Uterus (tissue), 3 donors: ENCODE measurements at regions not wholly inside any gene's neighbourhood (a gene's known extent, or its start where the extent isn't known, plus 50 kb on each side); places are given as distances from the start of the nearest gene placed in this dataset.
A peak's percentile ranks its signal among the peaks of the same experiment; 100 is the strongest.

Experiments
- DNase-seq, 2 donors: peaks; one replicate each; pipeline ENCODE4 v3.0.0-alpha.2; 2019 to 2020
- H3K27ac ChIP-seq, 2 donors: fragments of 200-600 bp; sonication (generic); 1 replicate in 1 of 2; 2 replicates in 1 of 2; pipeline ENCODE4 v1.5.1; 2016 to 2018
- H3K27me3 ChIP-seq, 2 donors: fragments of 200-600 bp; sonication (generic); one replicate each; pipeline ENCODE4 v1.5.1; 2018 to 2019; ENCODE audit warnings: control low read depth in 1 of 2
- H3K36me3 ChIP-seq, 2 donors: fragments of 200-600 bp; sonication (generic); one replicate each; pipeline ENCODE4 v1.5.1; 2019; ENCODE audit warnings: control low read depth in 1 of 2
- H3K4me1 ChIP-seq, 2 donors: fragments of 200-600 bp; sonication (generic); one replicate each; pipeline ENCODE4 v1.5.1; 2018 to 2019; ENCODE audit warnings: control low read depth in 1 of 2
- H3K4me3 ChIP-seq, 2 donors: fragments of 200-600 bp; sonication (generic); 1 replicate in 1 of 2; 2 replicates in 1 of 2; pipeline ENCODE4 v1.5.1; 2018 to 2019; ENCODE audit warnings: mild to moderate bottlenecking in 1 of 2
- H3K9me3 ChIP-seq, 2 donors: fragments of 200-600 bp; sonication (generic); one replicate each; pipeline ENCODE4 v1.5.1; 2019; ENCODE audit warnings: control low read depth in 1 of 2
- CTCF ChIP-seq, 4 experiments: fragments of 200-600 bp in 2 of 4; fragments of 450-650 bp in 2 of 4; sonication (generic) in 2 of 4; IDR thresholded peaks; one replicate each; pipeline ENCODE4 v1.5.1; 2016 to 2019; ENCODE audit warnings: antibody characterized with exemption in 4 of 4, mild to moderate bottlenecking in 2 of 4, moderate library complexity in 1 of 4
- POLR2A ChIP-seq, 2 donors: fragments of 450-650 bp; IDR thresholded peaks; one replicate each; pipeline ENCODE4 v1.6.1; 2016; ENCODE audit warnings: antibody characterized with exemption in 2 of 2, mild to moderate bottlenecking in 1 of 2, moderate library complexity in 1 of 2
- intact Hi-C: fragments of 100-400 bp; cut with DNase I; formaldehyde crosslinking; loops from one replicate; pipeline ENCODE4 v1.15.1; 2023; ENCODE audit warnings: low total_unique reads
- donor health status: DM: yes; HTN: yes; CAD: no.

- intact Hi-C loops, result no loop called here
- Histone ChIP-seq H3K4me3 (no peak overlapping the region), H3K27ac (no peak overlapping the region), H3K9me3 (no peaks in the 10 kb centered on the region), H3K36me3 (no peaks in the 10 kb centered on the region), H3K4me1 (no peaks in the 10 kb centered on the region), H3K27me3 (no peaks in the 10 kb centered on the region)
- no peak for TF ChIP-seq POLR2A (IDR thresholded peaks at IDR 0.05)
- TF ChIP-seq CTCF (IDR thresholded peaks at IDR 0.05), result no peak
- DNase-seq, result no peak
These were observed 994.2 kb downstream of the UQCRFS1 start for GRCh38 chr19:28218728-28219127.

GRCh38 chr19:28217022-28217421 lies 995.9 kb downstream of the UQCRFS1 start:
- H3K27me3 ChIP-seq, result no peaks in the 10 kb centered on the region
- H3K27ac ChIP-seq, result no peak overlapping the region
- H3K4me1 ChIP-seq, result no peaks in the 10 kb centered on the region
- no peak for DNase-seq
- TF ChIP-seq POLR2A (IDR thresholded peaks at IDR 0.05) (no peak), CTCF (IDR thresholded peaks at IDR 0.05) (no peak)
- intact Hi-C loops, result no loop called here
- no peak overlapping the region for H3K4me3 ChIP-seq
- H3K36me3 ChIP-seq, result no peaks in the 10 kb centered on the region
- no peaks in the 10 kb centered on the region for H3K9me3 ChIP-seq

- peak overlapping the region in 1 of 2 donors; percentile 68 for H3K27ac ChIP-seq
- no peaks in the 10 kb centered on the region for H3K36me3 ChIP-seq
- peak in 1 of 2 donors; percentile 28 for DNase-seq
- no peaks in the 10 kb centered on the region for H3K9me3 ChIP-seq
- H3K4me3 ChIP-seq, result no peak overlapping the region
- TF ChIP-seq CTCF (IDR thresholded peaks at IDR 0.05), result no peak
- TF ChIP-seq POLR2A (IDR thresholded peaks at IDR 0.05), result no peak
- H3K27me3 ChIP-seq, result no peaks in the 10 kb centered on the region
- intact Hi-C loops, result no loop called here
- no peaks in the 10 kb centered on the region for H3K4me1 ChIP-seq
These were observed 999.4 kb downstream of the UQCRFS1 start for GRCh38 chr19:28213470-28214082.

GRCh38 chr19:28210886-28211285 lies 1002.1 kb downstream of the UQCRFS1 start:
- Histone ChIP-seq H3K36me3 (no peaks in the 10 kb centered on the region), H3K9me3 (no peaks in the 10 kb centered on the region), H3K4me3 (no peak overlapping the region), H3K27ac (no peak overlapping the region), H3K27me3 (no peaks in the 10 kb centered on the region), H3K4me1 (no peaks in the 10 kb centered on the region)
- intact Hi-C loops, result no loop called here
- no peak for DNase-seq
- TF ChIP-seq CTCF (IDR thresholded peaks at IDR 0.05) (no peak), POLR2A (IDR thresholded peaks at IDR 0.05) (no peak)

- Histone ChIP-seq H3K4me1 (no peaks in the 10 kb centered on the region), H3K36me3 (no peaks in the 10 kb centered on the region), H3K4me3 (no peak overlapping the region), H3K27ac (no peak overlapping the region), H3K9me3 (no peaks in the 10 kb centered on the region), H3K27me3 (no peaks in the 10 kb centered on the region)
- intact Hi-C loops, result no loop called here
- TF ChIP-seq POLR2A (IDR thresholded peaks at IDR 0.05) (no peak), CTCF (IDR thresholded peaks at IDR 0.05) (no peak)
- DNase-seq, result no peak
These were observed 1004.2 kb downstream of the UQCRFS1 start for GRCh38 chr19:28208745-28209144.
